Kidney tubule cell (primary cell): ENCODE measurements at regions not wholly inside any gene's neighbourhood (a gene's known extent, or its start where the extent isn't known, plus 50 kb on each side); places are given as distances from the start of the nearest gene placed in this dataset.
A peak's percentile ranks its signal among the peaks of the same experiment; 100 is the strongest.

ENCODE experiments used
- DNase-seq: peaks from one replicate; pipeline ENCODE4 v3.0.0-alpha.2; 2018; ENCODE audit warnings: low spot score

DNA sequence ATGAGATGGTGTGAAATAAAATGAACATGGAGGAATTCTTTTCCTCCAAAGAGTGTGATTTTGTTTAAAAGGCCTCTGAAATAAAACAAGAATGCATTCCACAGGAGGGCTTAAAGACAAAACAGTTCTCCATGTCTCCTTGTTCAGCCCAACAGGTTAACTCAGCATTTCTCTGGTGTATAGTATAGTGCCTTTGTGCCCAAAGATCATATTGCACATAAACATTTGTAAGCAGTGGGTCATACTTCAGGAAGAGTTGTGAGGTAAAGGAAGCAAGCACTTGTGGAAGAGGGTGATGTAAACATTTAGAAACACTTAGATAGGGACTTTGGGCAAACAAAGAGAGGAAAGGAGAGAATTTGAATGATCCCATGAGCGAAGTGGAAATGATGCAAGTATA is 433.9 kb downstream of the SIPA1L2 start:
- no peak for DNase-seq

DNA sequence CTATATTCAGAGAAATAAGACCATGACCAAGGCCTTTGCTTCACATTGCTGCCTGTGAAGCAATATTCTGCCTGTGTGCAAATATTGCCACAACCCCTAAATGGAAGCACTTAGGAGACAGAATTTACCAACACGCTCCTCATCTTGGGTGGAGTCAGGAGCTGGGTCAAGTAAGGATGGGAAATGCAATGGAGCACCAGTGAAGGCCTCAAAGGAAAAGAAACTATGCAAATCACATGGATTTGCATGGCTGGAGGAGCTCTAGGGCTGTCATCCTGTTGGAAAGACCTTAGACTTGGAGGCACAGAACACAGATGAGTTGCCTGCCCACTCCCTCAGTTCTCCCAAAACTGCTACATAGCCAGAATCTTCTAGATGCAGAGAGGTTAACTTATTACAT is 435.5 kb downstream of the SIPA1L2 start:
- DNase-seq: no peak

DNA sequence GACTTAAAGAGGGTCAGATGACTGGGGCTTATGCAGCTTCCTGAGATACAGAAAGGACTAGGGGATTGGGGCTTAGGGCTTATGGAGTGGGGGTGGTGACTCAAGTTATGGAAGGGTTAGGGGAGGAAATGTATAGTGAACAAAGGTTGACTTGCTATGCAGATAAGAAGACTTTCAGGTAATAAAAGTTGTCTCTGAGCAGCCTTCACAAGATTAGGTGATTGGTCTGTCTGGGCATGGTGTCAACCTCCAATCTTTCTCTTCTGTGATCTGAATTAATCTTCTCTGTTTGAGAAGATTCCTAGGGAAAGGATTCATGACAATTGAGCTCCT is 436.5 kb downstream of the SIPA1L2 start:
- DNase-seq: no peak

DNA sequence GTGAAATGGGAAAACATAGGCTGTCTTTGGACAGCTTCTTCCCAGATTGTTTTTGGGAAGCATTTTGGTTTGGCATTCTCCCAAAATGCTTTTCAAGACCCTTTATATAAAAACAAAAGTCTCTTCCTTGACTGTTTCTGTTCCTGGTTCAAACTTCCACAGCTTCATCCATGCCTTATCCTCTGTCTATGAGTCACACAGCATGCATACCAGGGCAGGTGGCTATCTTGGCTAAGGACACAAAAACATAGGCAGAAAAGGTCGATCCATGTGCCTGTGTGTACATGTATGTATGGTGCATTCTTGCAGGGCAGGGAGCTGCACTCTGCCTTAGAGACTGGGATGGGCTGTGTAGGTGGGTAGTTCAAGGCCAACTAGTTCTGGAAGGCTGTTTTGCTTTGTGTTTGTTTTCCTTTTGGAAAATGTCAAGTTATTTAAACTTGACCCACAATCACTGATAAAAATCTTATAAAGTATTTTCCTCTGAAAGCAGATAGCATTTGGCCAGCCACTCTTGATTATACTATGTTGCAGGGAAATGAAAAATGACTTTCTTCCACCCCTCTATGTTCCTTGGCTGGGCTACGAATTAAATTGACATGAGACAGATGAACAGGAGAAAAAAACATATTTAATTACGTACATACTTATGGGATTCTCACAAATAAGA is 437.0 kb downstream of the SIPA1L2 start:
- DNase-seq: peak; percentile 30

DNA sequence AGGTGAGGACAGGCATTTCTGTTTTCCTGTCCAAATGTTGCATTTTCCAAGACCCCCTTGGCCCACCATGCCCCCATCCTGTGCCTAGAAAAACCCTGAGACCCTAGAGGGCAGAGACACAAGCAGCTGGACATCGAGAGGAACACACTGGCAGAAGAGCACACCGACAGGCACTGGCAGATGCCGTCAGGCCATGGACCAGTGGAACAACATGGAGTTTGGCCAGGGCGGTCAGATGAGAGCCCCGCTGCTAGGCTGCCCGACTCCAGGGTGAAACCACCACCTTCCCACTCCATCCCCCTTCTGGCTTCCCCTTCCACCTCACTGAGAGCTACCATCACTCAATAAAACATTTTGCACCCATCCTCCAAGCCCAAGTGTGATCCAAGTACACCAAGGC is 438.4 kb downstream of the SIPA1L2 start:
- no peak for DNase-seq

DNA sequence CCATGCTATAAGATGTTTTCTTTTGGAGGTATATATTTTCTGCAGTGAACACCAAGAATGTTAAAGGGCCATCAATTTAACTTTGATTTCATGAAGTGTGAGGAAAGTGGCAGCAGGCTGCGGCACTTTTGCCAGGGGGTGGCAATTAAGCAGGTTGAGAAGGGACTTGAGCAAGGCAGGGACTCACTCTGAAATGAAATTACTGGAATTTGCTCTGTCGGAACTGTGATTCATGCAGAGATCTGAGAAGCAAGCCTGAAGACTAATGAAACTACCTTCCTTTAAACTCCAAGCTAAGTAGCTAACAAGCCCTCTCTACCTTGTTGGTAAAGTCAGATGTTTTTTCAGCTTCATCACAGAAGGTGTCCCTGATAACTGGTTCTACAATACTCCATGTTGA is 441.6 kb downstream of the SIPA1L2 start:
- DNase-seq: no peak

DNA sequence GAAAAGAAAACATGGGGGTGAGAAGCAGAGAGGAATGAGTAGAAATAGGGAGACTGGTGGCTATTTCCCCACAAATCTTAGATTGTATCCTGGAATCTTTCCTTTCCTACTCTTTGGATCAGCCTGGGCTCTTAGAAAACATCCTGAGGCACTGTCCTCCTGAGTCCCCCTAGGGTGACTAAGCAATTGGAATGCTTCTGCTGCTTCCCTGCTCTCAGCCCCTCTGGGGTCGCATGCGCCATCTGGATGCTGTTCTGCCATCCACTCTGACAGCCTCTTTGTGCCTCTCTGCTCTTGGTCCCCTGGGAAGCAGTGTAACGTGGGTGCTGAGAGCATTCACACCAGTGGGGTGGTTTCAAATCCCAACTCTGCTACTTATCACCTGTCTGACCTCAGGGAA is 443.0 kb downstream of the SIPA1L2 start:
- DNase-seq: no peak

DNA sequence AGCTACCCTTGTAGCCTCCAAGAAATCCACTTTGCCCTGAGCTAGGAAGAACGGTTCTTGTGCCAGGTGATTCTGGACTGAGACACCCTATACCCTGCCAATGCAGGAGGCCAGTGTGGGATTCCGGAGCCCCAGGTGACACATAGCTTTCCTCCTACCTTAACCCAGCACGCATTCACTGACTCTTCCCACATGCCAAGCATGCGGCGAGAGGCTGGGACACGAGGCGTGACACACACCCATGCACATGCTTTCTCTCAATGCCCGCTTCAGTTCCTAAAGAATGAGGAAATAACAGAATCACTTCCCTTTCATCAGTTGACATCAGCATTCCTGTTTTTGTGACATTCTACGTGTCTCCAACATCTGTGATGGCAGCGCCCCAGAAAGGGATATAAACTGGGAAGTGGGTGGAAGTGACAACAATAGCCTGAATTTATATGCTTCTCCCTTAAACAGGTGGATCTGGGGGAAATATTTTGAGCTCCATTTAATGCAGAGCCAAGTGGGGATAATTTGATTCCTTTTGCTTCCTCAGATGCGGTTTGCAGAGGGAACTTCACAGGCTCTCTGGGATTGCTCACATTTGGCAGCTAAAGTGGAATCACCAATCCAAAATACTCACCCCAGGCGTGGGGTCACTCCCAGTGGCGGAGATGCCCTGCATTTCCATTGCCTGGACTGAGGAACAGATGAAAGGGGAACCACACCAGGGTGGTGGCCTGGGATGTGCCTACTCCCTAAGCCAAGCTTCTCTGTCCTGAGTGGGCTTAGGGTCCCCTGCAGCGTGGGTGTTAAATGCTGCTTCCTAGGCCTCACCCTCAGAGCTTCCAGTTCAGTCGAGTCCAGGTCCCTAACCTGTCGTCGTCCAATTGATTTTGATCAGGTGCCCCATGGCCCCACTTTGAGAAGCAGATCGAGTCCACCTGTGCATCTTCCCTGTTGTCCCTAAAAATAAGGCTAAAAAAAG is 445.1 kb downstream of the SIPA1L2 start:
- peak; percentile 59 for DNase-seq

DNA sequence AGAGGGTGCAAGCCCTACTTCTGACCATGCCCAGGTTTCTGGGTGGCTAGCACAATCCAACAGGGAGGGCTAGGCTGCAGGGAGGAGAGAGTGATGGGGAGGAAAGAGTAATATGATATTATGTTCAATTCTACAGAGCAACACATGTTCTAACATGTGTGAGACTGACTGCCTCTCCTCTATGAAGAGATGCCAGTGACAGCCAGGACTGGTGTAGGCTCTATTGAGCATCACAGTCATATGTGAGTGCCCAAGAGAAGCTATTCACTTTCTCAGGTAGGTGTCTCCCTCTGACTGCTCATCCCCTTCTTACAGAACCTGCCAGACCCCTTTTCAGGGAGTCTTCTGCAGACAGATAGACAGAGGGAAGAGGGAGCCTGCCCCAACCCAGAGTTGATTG is 446.1 kb downstream of the SIPA1L2 start:
- no peak for DNase-seq

DNA sequence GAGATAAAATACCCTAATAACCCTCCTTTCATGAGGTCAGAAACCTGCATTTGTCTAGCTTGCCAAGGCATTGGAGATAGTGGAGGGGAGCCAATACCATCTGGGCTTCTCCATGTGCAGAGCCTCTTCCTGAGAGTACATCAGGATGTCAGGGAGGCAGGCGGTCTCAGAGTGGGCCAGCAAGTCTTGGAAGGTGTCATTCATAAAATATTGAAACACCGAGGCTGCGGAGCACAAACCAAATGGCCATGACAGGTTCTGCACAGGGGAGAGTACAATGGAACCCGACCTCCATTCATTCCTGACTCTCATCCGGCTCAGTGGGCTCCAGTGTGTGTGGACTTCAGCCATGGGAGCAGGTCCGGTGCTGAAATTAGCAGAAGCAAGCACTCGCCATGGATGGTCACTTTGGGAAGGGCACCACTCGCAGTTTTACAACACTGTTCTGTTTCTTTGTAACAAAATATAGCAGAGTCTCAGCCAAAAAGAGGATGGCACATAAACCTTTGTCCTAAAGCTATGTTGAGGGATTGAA is 446.6 kb downstream of the SIPA1L2 start:
- no peak for DNase-seq

DNA sequence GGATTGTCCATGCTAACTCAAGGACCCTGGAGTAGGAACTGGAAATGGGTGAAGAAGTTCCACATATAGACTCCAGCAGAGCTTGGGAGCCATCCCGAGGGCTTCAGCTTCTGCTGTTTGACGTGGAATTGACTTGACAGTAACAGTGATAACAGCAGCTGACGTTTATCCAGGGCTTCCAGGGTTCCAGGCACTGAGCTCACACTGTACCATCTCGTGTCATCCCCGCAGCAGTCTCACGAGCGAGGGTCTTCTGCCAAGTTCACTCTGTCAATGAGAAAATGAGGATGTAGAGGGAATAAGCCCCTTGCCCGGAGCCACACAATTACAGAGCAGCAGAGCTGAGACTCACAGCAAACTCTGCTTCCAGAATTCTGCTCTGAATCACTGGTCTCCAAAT is 447.7 kb downstream of the SIPA1L2 start:
- no peak for DNase-seq

DNA sequence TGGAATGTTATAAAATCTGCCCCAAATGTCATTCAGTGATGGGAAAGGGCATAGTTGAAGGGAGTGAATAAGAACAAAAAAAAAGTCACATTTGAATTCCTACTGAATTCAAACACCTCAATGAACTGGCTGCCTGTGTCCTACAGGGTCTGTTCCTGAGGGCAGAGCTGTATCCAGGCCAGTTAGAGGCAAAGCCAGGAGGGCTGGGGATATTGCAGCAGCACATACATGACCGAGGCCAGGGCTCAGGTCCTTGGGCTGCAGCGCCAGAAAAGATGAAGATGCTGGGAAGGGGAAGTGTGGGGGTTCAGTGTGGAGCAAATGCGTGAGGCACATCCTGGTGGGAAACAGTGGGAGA is 449.2 kb downstream of the SIPA1L2 start:
- no peak for DNase-seq

DNA sequence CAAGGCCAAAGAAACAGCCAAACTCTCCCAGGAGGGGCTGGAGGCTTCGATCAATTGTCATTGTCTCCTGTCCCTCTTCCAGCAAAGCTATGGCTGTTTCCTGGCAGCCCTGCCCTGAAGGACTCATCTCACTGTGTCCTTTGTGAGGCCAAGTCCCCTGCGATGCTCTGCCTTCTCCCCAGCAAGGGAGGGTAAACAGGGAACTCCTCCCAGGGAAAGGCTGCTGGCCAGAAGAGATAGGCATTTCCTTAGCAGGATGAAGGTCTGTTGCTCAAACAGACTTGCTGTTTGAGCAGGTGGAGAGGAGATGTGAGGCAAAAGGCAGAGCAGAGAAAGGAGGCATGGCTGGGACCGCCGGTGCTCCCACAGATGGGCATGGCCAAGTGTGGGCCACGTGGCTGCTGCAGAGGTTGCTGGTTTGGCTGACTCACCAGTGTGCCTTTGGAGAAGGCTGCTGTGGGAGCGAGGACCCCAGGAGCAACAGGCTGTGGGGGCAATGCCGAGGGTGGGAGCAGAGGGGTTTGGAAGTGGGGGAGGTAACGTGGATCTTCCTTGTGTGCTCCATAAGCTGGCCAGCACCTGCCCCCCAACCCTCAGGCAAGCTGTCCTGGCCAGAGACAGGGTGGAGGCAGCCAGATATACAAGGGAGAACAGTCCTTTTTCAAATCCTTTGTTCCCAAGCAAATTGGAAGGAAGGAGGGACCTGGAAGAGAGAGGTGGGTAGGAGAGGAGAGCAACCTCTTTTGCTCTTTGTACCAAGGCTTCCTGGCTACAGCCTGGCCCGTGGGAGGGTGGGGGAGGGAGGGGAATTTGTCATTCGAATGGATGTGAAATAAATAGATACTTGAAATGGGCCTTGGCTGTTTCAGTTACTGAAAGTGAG is 449.8 kb downstream of the SIPA1L2 start:
- no peak for DNase-seq

DNA sequence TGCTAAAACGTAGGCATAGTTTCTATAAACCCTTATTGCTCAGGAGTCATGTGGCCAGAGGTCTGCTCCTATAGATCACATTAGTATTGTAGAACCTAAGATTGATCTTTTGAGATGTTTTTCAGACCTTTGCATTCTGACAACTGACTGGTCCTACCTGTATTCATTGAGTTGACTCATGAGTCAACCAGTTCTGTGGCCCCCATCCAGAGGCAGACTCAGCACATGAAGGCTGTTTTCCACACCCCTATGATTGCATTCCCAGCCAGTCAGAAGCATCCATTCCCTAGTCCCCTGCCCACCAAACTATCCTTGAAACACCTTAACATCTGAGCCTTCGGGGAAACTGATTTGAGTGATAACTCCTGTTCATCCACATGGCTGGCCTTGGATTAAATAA is 451.7 kb downstream of the SIPA1L2 start:
- no peak for DNase-seq

DNA sequence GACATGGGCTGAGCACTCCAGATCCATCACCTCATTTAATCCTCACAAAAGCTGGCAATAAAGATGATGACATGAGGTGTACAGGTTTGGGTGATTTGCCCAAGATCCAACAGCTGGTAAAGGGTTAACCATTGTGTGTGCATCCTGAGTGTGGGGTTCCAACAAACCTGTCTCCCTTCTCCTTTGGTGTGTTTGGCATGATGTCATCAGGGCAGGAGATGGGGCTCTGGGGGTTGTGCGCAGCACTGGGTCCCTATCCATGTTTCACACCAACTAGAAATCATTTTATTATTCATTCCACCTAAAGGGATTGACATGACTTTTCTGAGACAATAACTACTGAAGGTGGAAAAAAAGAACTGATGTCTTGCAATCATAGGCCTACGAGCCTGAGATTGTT is 452.5 kb downstream of the SIPA1L2 start:
- no peak for DNase-seq

DNA sequence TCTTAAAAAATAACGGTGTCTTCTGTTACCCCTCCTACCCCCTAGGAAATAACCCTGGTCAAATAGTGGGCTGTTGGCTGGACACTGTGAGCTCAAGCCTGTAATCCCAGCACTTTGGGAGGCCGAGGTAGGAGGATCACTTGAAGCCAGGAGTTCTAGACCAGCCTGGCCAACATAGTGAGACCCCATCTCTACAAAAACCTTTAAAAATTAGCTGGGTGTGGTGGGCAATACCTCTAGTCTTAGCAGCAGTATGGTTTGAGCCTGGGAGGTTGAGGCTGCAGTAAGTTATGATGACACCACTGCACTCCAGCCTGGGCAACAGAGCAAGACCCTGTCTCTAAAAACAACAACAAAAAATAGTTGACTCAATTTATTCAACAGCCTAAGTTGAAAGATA is 453.7 kb downstream of the SIPA1L2 start:
- no peak for DNase-seq

DNA sequence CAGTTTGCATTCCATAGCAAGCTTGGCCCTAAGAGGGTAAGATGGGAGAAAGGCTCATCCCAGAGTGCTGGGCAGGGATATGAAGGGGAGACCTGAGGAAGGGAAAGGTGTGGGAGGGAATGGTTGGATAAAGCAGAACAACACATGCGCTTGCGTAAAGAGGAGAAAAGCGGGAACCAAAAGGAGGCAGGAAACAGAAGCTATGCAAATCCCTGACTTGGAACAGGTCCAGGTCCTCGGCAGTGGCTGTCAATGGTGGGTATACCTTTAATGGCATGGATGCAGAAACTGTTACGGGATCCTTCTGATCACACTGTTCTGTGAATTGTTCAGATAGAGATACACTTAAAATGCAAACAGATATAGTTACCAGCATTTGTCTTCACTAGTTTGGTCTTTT is 455.6 kb downstream of the SIPA1L2 start:
- no peak for DNase-seq

DNA sequence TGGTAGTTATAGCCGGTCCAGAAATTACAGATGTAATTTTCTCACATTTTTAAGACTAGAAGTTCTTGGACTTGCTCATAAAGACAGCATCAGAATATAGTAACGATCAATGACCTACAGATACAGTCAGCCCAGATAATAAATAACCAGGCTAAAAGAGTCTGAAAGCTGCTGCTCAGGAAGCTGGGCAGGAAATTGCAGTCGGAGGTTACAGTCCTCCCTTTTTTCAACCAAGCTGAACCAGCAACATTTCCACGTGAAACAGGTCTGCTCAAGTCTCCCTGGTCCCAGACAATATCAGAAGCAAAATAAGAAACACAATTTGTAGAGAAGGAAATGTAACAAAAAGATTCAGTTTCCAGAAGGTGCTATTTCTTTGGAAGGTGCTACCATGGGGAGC is 457.4 kb downstream of the SIPA1L2 start:
- no peak for DNase-seq

DNA sequence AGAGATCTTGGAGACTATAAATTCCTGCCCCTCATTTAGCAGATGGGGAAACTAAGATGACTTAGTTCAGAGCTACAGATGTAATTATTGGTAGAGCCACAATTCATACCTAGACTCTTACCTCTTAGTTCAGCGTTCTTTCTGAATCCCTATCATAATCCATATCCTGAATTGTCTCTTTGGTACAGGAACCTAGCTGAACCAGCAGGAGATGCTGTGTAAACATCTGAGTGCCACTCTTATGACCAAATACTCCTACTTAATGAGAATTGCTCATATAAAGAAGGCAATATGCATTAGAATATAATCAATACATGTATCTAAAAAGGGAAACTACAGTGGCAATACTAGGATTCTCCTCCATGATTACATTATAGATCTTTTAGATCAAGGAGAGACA is 459.0 kb downstream of the SIPA1L2 start:
- no peak for DNase-seq

DNA sequence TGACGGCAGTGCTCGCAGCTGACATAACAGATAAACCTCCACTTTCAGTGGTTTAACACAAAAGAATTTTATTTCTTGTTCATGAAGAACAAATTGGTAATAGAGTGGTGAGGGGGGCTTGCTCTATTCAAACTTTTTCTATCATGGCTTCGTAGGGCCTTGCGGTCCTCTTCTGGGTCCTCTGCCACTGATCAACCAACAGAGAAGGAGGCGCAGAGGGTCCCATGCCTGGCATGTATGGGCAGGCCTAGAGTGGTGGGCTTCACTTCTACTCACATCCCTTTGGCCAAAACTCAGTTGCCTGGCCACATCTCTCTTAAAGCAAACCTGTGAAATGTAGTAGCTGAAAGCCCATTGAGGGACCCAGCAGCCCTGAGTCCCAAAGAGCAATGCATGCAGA is 460.5 kb downstream of the SIPA1L2 start:
- no peak for DNase-seq

DNA sequence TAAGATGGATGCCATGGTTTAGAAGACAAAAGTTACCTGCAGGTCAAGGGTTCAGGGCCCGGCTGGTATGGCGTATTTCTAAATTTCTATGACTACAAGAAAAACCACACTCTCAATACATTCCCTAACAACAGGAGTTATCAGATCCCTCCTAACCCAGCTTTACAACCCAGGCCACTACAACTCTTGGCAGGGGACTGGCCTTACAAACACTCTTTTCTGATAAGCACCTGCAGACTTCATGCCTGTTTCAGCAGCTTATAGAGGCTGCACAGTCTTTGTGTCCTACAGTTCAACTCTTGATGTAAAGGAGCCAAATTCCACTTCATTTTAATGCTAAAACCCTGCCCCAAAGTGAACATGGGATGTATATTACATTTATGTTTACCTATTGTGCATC is 461.4 kb downstream of the SIPA1L2 start:
- DNase-seq: no peak

DNA sequence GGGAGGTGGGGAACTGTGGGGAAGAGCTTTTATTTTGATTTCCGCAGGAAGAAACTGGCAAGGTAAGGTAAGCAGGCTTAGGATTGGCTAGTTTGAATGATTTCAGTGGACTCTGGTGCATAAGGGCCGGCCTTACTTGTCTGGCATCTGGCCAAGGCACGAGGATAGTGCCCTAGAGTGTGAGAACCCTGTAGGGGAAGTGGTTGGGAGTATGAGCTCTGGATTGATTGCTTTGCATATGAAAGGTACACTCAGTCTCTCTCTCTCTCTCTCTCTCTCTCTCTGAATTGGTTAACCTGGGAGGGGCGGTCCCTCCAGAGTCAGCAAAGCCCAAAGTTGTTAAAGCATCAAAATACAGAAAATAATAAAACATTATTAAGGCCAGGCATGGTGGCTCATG is 463.0 kb downstream of the SIPA1L2 start:
- no peak for DNase-seq
